ENCODE measurements at regions not wholly inside any gene's neighbourhood (a gene's known extent, or its start where the extent isn't known, plus 50 kb on each side); places are given as distances from the start of the nearest gene placed in this dataset.

- DNase-seq (ENCODE audit: low read depth in 1 of 2, low spot score in 1 of 2): no peak
- H3K4me2 ChIP-seq: no peak overlapping the region
- ChIA-PET POLR2A (no interaction called here), CTCF (no interaction called here)
- H3K4me1 ChIP-seq: no peaks in the 10 kb centered on the region
- FAIRE-seq: no peak
- WGBS (ENCODE audit: missing lambda C conversion rate): 28% methylated on average over 3 of the region's 3 CpGs
- H3K9me3 ChIP-seq: no peaks in the 10 kb centered on the region
- H3K4me3 ChIP-seq: no peak overlapping the region
- no peak for ATAC-seq
- H3K27ac ChIP-seq: no peak overlapping the region
- TF ChIP-seq E2F6 (IDR thresholded peaks at IDR 0.05; ENCODE audit: borderline replicate concordance, low read depth): no peak
- TF ChIP-seq MAX (IDR thresholded peaks at IDR 0.05): no peak
- no peak for TF ChIP-seq RNF2 (IDR thresholded peaks at IDR 0.05; ENCODE audit: borderline replicate concordance, low read depth)
- no peak for TF ChIP-seq HMGXB4 (CRISPR knock-in tag; IDR thresholded peaks at IDR 0.05; ENCODE audit: borderline replicate concordance)
- TF ChIP-seq SREBF2 (IDR thresholded peaks at IDR 0.05): no peak
- no peak for TF ChIP-seq JUNB (IDR thresholded peaks at IDR 0.05)
- no peak for TF ChIP-seq CTCF (IDR thresholded peaks at IDR 0.05)
- TF ChIP-seq USF2 (IDR thresholded peaks at IDR 0.05): no peak
- no peak for TF ChIP-seq RCOR1 (IDR thresholded peaks at IDR 0.05; ENCODE audit: low read depth, low read length)
- TF ChIP-seq TFCP2L1 (CRISPR knock-in tag; IDR thresholded peaks at IDR 0.05): no peak
- TF ChIP-seq ZFP36 (IDR thresholded peaks at IDR 0.05; ENCODE audit: borderline replicate concordance, partially characterized antibody): no peak
- no peak for TF ChIP-seq EHF (CRISPR knock-in tag; IDR thresholded peaks at IDR 0.05)
- TF ChIP-seq HEYL (CRISPR knock-in tag; IDR thresholded peaks at IDR 0.05): no peak
- TF ChIP-seq ESRRA (IDR thresholded peaks at IDR 0.05; ENCODE audit: borderline replicate concordance, low read length): no peak
- TF ChIP-seq ATOH8 (CRISPR knock-in tag; IDR thresholded peaks at IDR 0.05; ENCODE audit: low read depth): no peak
- no peak for TF ChIP-seq HOXA7 (CRISPR knock-in tag; IDR thresholded peaks at IDR 0.05)
- TF ChIP-seq HOXB13 (CRISPR knock-in tag; IDR thresholded peaks at IDR 0.05; ENCODE audit: low read depth): no peak
- TF ChIP-seq MYC (IDR thresholded peaks at IDR 0.05; ENCODE audit: borderline replicate concordance, low read length): no peak
- no peak for TF ChIP-seq MAZ (IDR thresholded peaks at IDR 0.05; ENCODE audit: borderline replicate concordance, low read depth, low read length)
- TF ChIP-seq RAD21 (conservative IDR thresholded peaks at IDR 0.05 in 1 of 2, IDR thresholded peaks at IDR 0.05 in 1 of 2): no peak
These were observed 731.0 kb upstream of the CNTN5 start for GRCh38 chr11:98289617-98290263.

Data from A549 (cell line).